GM12878 (cell line): ENCODE measurements at regions not wholly inside any gene's neighbourhood (a gene's known extent, or its start where the extent isn't known, plus 50 kb on each side); places are given as distances from the start of the nearest gene placed in this dataset.

ENCODE experiments used
- BMI1 ChIP-seq: fragments of 450-650 bp; IDR thresholded peaks from 2 replicates; pipeline ENCODE4 v1.6.1; 2016; ENCODE audit warnings: mild to moderate bottlenecking, moderate library complexity, borderline replicate concordance
- CEBPB ChIP-seq, 2 experiments: fragments of 150-350 bp in 1 of 2; IDR thresholded peaks; 2 replicates each; pipeline ENCODE4 v1.6.1; 2012 to 2014; ENCODE audit warnings: low read depth in 2 of 2, low read length in 2 of 2, borderline replicate concordance in 1 of 2, inconsistent platforms in 1 of 2
- CEBPZ ChIP-seq: fragments of 150-350 bp; IDR thresholded peaks from 2 replicates; pipeline ENCODE4 v1.6.1; 2016; ENCODE audit warnings: low read depth, low read length
- CREM ChIP-seq: IDR thresholded peaks from 2 replicates; pipeline ENCODE4 v1.6.1; 2014; ENCODE audit warnings: antibody characterized with exemption, low read depth
- HSF1 ChIP-seq: fragments of 150-350 bp; IDR thresholded peaks from 2 replicates; pipeline ENCODE4 v1.6.1; 2014; ENCODE audit warnings: mild to moderate bottlenecking, low read depth, low read length
- IRF5 ChIP-seq: fragments of 450-650 bp; IDR thresholded peaks from 2 replicates; pipeline ENCODE4 v1.6.1; 2017; ENCODE audit warnings: borderline replicate concordance
- KAT2A ChIP-seq: conservative IDR thresholded peaks from 2 replicates; pipeline ENCODE4 v1.6.1; 2011; ENCODE audit warnings: low read depth, low read length; ENCODE audit not compliant: control insufficient read depth
- MLLT1 ChIP-seq: fragments of 450-650 bp; IDR thresholded peaks from 2 replicates; pipeline ENCODE4 v1.6.1; 2016; ENCODE audit warnings: mild to moderate bottlenecking
- MTA3 ChIP-seq: IDR thresholded peaks from 2 replicates; pipeline ENCODE4 v1.6.1; 2012; ENCODE audit warnings: low read length, inconsistent platforms, borderline replicate concordance
- MYB ChIP-seq: fragments of 150-350 bp; IDR thresholded peaks from 2 replicates; pipeline ENCODE4 v1.6.1; 2014; ENCODE audit warnings: mild to moderate bottlenecking, low read depth, low read length, borderline replicate concordance
- NFIC ChIP-seq: IDR thresholded peaks from 2 replicates; pipeline ENCODE4 v1.6.1; 2012; ENCODE audit warnings: low read depth, mild to moderate bottlenecking, inconsistent platforms, low read length, moderate library complexity
- NFYB ChIP-seq: IDR thresholded peaks from 2 replicates; pipeline ENCODE4 v1.6.1; 2011; ENCODE audit warnings: low read depth, mild to moderate bottlenecking, low read length, improper control_type of control experiment, moderate library complexity; ENCODE audit not compliant: insufficient read depth
- RB1 ChIP-seq: fragments of 450-650 bp; formaldehyde crosslinking; IDR thresholded peaks from 2 replicates; pipeline ENCODE4 v1.6.1; 2017; ENCODE audit warnings: mild to moderate bottlenecking, borderline replicate concordance
- SIN3A ChIP-seq: IDR thresholded peaks from 2 replicates; pipeline ENCODE4 v1.6.1; 2012; ENCODE audit warnings: low read depth, low read length, improper control_type of control experiment
- TCF7 ChIP-seq: IDR thresholded peaks from 2 replicates; pipeline ENCODE4 v1.6.1; 2014; ENCODE audit warnings: antibody characterized with exemption, borderline replicate concordance
- YY1 ChIP-seq: IDR thresholded peaks from 2 replicates; pipeline ENCODE4 v1.6.1; 2011; ENCODE audit warnings: low read depth, mild to moderate bottlenecking, low read length
- ZBTB40 ChIP-seq: fragments of 450-650 bp; IDR thresholded peaks from 2 replicates; pipeline ENCODE4 v1.6.1; 2016; ENCODE audit warnings: mild to moderate bottlenecking, moderate library complexity, borderline replicate concordance
- ZNF274 ChIP-seq: IDR thresholded peaks from one replicate; pipeline ENCODE4 v1.8.0; 2011; ENCODE audit not compliant: insufficient read length, insufficient read depth

- TF ChIP-seq IRF5 (no peak), NFYB (no peak), CEBPZ (no peak), SIN3A (no peak), CEBPB (IDR thresholded peaks at IDR 0.05; ENCODE audit: borderline replicate concordance in 1 of 2, low read depth in 2 of 2, low read length in 2 of 2) (no peak), ZNF274 (no peak), KAT2A (no peak), YY1 (no peak), HSF1 (no peak), ZBTB40 (no peak), MYB (no peak), MTA3 (no peak), TCF7 (peak; percentile 57; the same call in 1 of the 2 replicates), CREM (peak; percentile 77), BMI1 (peak; percentile 60; the same call in 1 of the 2 replicates), NFIC (peak; percentile 97), MLLT1 (no peak), RB1 (no peak)
Measured at GRCh38 chr17:70298929-70299531, 129.7 kb downstream of the KCNJ2 start (continued).
